Smooth muscle cell (in vitro differentiated cells): ENCODE measurements at regions not wholly inside any gene's neighbourhood (a gene's known extent, or its start where the extent isn't known, plus 50 kb on each side); places are given as distances from the start of the nearest gene placed in this dataset.

ENCODE experiments used
- DNase-seq: peaks from one replicate; lab custom pipeline; 2025; ENCODE audit not compliant: unreplicated experiment; lab: John Stamatoyannopoulos, UW
- H2AFZ ChIP-seq: fragments of 200-600 bp; sonication (generic); 2 replicates; pipeline ENCODE4 v1.6.0; 2016; ENCODE audit warnings: antibody characterized with exemption, low read depth, mild to moderate bottlenecking
- H3F3A ChIP-seq: fragments of 200-600 bp; sonication (generic); 2 replicates; pipeline ENCODE4 v1.6.0; 2017; ENCODE audit warnings: antibody characterized with exemption, low read depth
- H3K27ac ChIP-seq: fragments of 200-600 bp; sonication (generic); 2 replicates; pipeline ENCODE4 v1.5.1; 2016; ENCODE audit warnings: low read depth, mild to moderate bottlenecking
- H3K27me3 ChIP-seq: fragments of 200-600 bp; sonication (generic); 2 replicates; pipeline ENCODE4 v1.6.1; 2016; ENCODE audit warnings: low read depth, mild to moderate bottlenecking
- H3K36me3 ChIP-seq: fragments of 200-600 bp; sonication (generic); 2 replicates; pipeline ENCODE4 v1.5.1; 2016; ENCODE audit warnings: low read depth
- H3K4me1 ChIP-seq: fragments of 200-600 bp; sonication (generic); 2 replicates; pipeline ENCODE4 v1.5.1; 2016; ENCODE audit warnings: low read depth
- H3K4me2 ChIP-seq: fragments of 200-600 bp; sonication (generic); 2 replicates; pipeline ENCODE4 v1.6.0; 2016; ENCODE audit warnings: mild to moderate bottlenecking
- H3K4me3 ChIP-seq: fragments of 200-600 bp; sonication (generic); 2 replicates; pipeline ENCODE4 v1.5.1; 2016; ENCODE audit warnings: mild to moderate bottlenecking
- H3K79me2 ChIP-seq: fragments of 200-600 bp; sonication (generic); 2 replicates; pipeline ENCODE4 v1.6.0; 2016; ENCODE audit warnings: low read depth, mild to moderate bottlenecking
- H3K9ac ChIP-seq: fragments of 200-600 bp; sonication (generic); 2 replicates; pipeline ENCODE4 v1.6.0; 2016; ENCODE audit warnings: low read depth
- H3K9me3 ChIP-seq: fragments of 200-600 bp; sonication (generic); replicated peaks from 2 replicates; pipeline ENCODE4 v1.5.1; 2016; ENCODE audit warnings: low read depth
- H4K20me1 ChIP-seq: fragments of 200-600 bp; sonication (generic); 2 replicates; pipeline ENCODE4 v1.6.0; 2016; ENCODE audit warnings: low read depth
- WGBS: methylation state at CpG from one replicate; pipeline ENCODE4 v1.1.7; 2016; ENCODE audit warnings: low lambda C conversion rate; 5-methylcytosine and 5-hydroxymethylcytosine counted together
- TF ChIP-seq, protein P1 (sequence below): fragments of 200-600 bp; sonication (generic); IDR thresholded peaks from 2 replicates; pipeline ENCODE4 v1.5.1; 2017; ENCODE audit warnings: borderline replicate concordance, mild to moderate bottlenecking, antibody characterized with exemption; ENCODE audit not compliant: insufficient read depth, poor library complexity, severe bottlenecking

GRCh38 chr10:78906734-78907390, 161.9 kb upstream of the ZMIZ1 start:
- no peak overlapping the region for H2AFZ ChIP-seq
- no peaks in the 10 kb centered on the region for H3K79me2 ChIP-seq
- no peaks in the 10 kb centered on the region for H3K36me3 ChIP-seq
- no peak overlapping the region for H3K4me3 ChIP-seq
- TF ChIP-seq, protein P1, sequence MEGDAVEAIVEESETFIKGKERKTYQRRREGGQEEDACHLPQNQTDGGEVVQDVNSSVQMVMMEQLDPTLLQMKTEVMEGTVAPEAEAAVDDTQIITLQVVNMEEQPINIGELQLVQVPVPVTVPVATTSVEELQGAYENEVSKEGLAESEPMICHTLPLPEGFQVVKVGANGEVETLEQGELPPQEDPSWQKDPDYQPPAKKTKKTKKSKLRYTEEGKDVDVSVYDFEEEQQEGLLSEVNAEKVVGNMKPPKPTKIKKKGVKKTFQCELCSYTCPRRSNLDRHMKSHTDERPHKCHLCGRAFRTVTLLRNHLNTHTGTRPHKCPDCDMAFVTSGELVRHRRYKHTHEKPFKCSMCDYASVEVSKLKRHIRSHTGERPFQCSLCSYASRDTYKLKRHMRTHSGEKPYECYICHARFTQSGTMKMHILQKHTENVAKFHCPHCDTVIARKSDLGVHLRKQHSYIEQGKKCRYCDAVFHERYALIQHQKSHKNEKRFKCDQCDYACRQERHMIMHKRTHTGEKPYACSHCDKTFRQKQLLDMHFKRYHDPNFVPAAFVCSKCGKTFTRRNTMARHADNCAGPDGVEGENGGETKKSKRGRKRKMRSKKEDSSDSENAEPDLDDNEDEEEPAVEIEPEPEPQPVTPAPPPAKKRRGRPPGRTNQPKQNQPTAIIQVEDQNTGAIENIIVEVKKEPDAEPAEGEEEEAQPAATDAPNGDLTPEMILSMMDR = no peak
- no peak overlapping the region for H3K9ac ChIP-seq
- DNase-seq = no peak
- WGBS = 89% methylated on average over 3 of the region's 3 CpGs
- H4K20me1 ChIP-seq = no peaks in the 10 kb centered on the region
- no peaks in the 10 kb centered on the region for H3K27me3 ChIP-seq
- H3K9me3 ChIP-seq = no peaks in the 10 kb centered on the region
- no peak overlapping the region for H3K27ac ChIP-seq
- H3K4me1 ChIP-seq = no peaks in the 10 kb centered on the region
- no peaks in the 10 kb centered on the region for H3F3A ChIP-seq
- no peak overlapping the region for H3K4me2 ChIP-seq

- no peak overlapping the region for H3K27ac ChIP-seq
- no peak for DNase-seq
- H3K9me3 ChIP-seq = no peaks in the 10 kb centered on the region
- no peak overlapping the region for H3K9ac ChIP-seq
- WGBS = 89% methylated on average over 11 of the region's 11 CpGs
- TF ChIP-seq, protein P1 = no peak
- no peak overlapping the region for H2AFZ ChIP-seq
- H3K27me3 ChIP-seq = no peaks in the 10 kb centered on the region
- no peaks in the 10 kb centered on the region for H3K36me3 ChIP-seq
- H3K4me3 ChIP-seq = no peak overlapping the region
- H3K4me2 ChIP-seq = no peak overlapping the region
- H4K20me1 ChIP-seq = no peaks in the 10 kb centered on the region
- no peaks in the 10 kb centered on the region for H3F3A ChIP-seq
- H3K79me2 ChIP-seq = no peaks in the 10 kb centered on the region
- no peaks in the 10 kb centered on the region for H3K4me1 ChIP-seq
Observed at GRCh38 chr10:78907551-78908211, 161.1 kb upstream of the ZMIZ1 start.

- Histone ChIP-seq H3K4me2 (no peak overlapping the region), H4K20me1 (no peaks in the 10 kb centered on the region), H2AFZ (no peak overlapping the region), H3K79me2 (no peaks in the 10 kb centered on the region), H3K27me3 (no peaks in the 10 kb centered on the region), H3K4me1 (peaks cover 10% of the 10 kb centered on the region), H3K27ac (no peak overlapping the region), H3K36me3 (no peaks in the 10 kb centered on the region), H3K9ac (no peak overlapping the region), H3K4me3 (no peak overlapping the region), H3K9me3 (no peaks in the 10 kb centered on the region), H3F3A (no peaks in the 10 kb centered on the region)
- DNase-seq = no peak
- WGBS = 55% methylated on average over 6 of the region's 6 CpGs
- TF ChIP-seq, protein P1 = no peak
Observed at GRCh38 chr10:78909221-78909620, 159.5 kb upstream of the ZMIZ1 start.

GRCh38 chr10:78910021-78910420, 158.7 kb upstream of the ZMIZ1 start:
- TF ChIP-seq, protein P1 = no peak
- Histone ChIP-seq H3K79me2 (no peaks in the 10 kb centered on the region), H3K4me2 (no peak overlapping the region), H3K27ac (no peak overlapping the region), H3K9me3 (no peaks in the 10 kb centered on the region), H3K4me1 (peaks cover 12% of the 10 kb centered on the region), H3K4me3 (no peak overlapping the region), H3K9ac (no peak overlapping the region), H4K20me1 (no peaks in the 10 kb centered on the region), H3F3A (no peaks in the 10 kb centered on the region), H2AFZ (no peak overlapping the region), H3K36me3 (no peaks in the 10 kb centered on the region), H3K27me3 (no peaks in the 10 kb centered on the region)
- 96% methylated on average over 3 of the region's 3 CpGs for WGBS
- no peak for DNase-seq
